Stimulated activated CD4-positive, alpha-beta T cell treated with anti-CD3 and anti-CD28 coated beads, Interleukin-1b, Interleukin-23, amount 100 ng/mL, for 4 hours (primary cell): ENCODE measurements at regions not wholly inside any gene's neighbourhood (a gene's known extent, or its start where the extent isn't known, plus 50 kb on each side); places are given as distances from the start of the nearest gene placed in this dataset.

Source experiments
- DNase-seq, 2 donors: peaks; one replicate each; pipeline ENCODE4 v3.0.0-alpha.2; 2020; ENCODE audit warnings: low read depth in 2 of 2

GRCh38 chr3:39000008-39000450, 51.7 kb downstream of the SCN11A start:
- no peak for DNase-seq

- no peak for DNase-seq
These were observed 53.7 kb downstream of the SCN11A start for GRCh38 chr3:38998086-38998485.

- DNase-seq, result no peak
These were observed 55.6 kb downstream of the SCN11A start for GRCh38 chr3:38996193-38996592.

GRCh38 chr3:38994251-38994650, 57.5 kb downstream of the SCN11A start:
- no peak for DNase-seq

- DNase-seq, result no peak
These were observed 59.5 kb downstream of the SCN11A start for GRCh38 chr3:38992117-38992760.

GRCh38 chr3:38990621-38991020, 61.1 kb downstream of the SCN11A start:
- no peak for DNase-seq

GRCh38 chr3:38989917-38990510, 61.7 kb downstream of the SCN11A start:
- DNase-seq, result no peak

GRCh38 chr3:38988955-38989354, 62.8 kb downstream of the SCN11A start:
- no peak for DNase-seq

GRCh38 chr3:38987456-38987855, 64.3 kb downstream of the SCN11A start:
- no peak for DNase-seq

GRCh38 chr3:38986901-38987300, 64.8 kb downstream of the SCN11A start:
- no peak for DNase-seq

- DNase-seq, result no peak
These were observed 65.8 kb downstream of the SCN11A start for GRCh38 chr3:38985981-38986380.

- DNase-seq, result no peak
These were observed 66.2 kb downstream of the SCN11A start for GRCh38 chr3:38985581-38985980.

GRCh38 chr3:38984731-38985130, 67.0 kb downstream of the SCN11A start:
- no peak for DNase-seq

GRCh38 chr3:38984110-38984509, 67.6 kb downstream of the SCN11A start:
- DNase-seq, result no peak

GRCh38 chr3:38980938-38981337, 70.8 kb downstream of the SCN11A start:
- DNase-seq, result no peak

GRCh38 chr3:38978729-38979128, 73.0 kb downstream of the SCN11A start:
- DNase-seq, result no peak

- DNase-seq, result no peak
These were observed 80.7 kb downstream of the SCN11A start for GRCh38 chr3:38970851-38971638.

- no peak for DNase-seq
These were observed 82.2 kb downstream of the SCN11A start for GRCh38 chr3:38969317-38970235.

GRCh38 chr3:38968891-38969290, 82.9 kb downstream of the SCN11A start:
- no peak for DNase-seq

GRCh38 chr3:38968403-38968802, 83.3 kb downstream of the SCN11A start:
- DNase-seq, result no peak

- no peak for DNase-seq
These were observed 84.1 kb downstream of the SCN11A start for GRCh38 chr3:38967693-38967989.
